Heart left ventricle (tissue), 16 donors: ENCODE measurements at regions not wholly inside any gene's neighbourhood (a gene's known extent, or its start where the extent isn't known, plus 50 kb on each side); places are given as distances from the start of the nearest gene placed in this dataset.
A peak's percentile ranks its signal among the peaks of the same experiment; 100 is the strongest.

Experiments
- ATAC-seq, 4 donors: fragments of 200-7000 bp; cut with Tn5 transposase; one replicate each; pipeline ENCODE4 v1.9.1; 2020 to 2022; ENCODE audit warnings: moderate library complexity in 4 of 4, mild to moderate bottlenecking in 3 of 4, moderate number of reproducible peaks in 1 of 4
- DNase-seq, 5 donors: peaks; one replicate each; pipeline ENCODE4 v3.0.0-alpha.2; 2020
- H3K27ac ChIP-seq, 12 donors: fragments of 200-600 bp; sonication (generic) in 4 of 12; one replicate each; pipeline versions ENCODE4 v1.5.0 to v1.8.0; 2016 to 2022; ENCODE audit warnings: mild to moderate bottlenecking in 2 of 12
- H3K27me3 ChIP-seq, 9 donors: fragments of 200-600 bp; sonication (generic) in 2 of 9; one replicate each; pipeline versions ENCODE4 v1.5.1 to v1.8.0; 2016 to 2022; ENCODE audit warnings: mild to moderate bottlenecking in 3 of 9
- H3K36me3 ChIP-seq, 9 donors: fragments of 200-600 bp; sonication (generic) in 2 of 9; one replicate each; pipeline versions ENCODE4 v1.5.0 to v1.8.0; 2018 to 2022; ENCODE audit warnings: mild to moderate bottlenecking in 2 of 9
- H3K4me1 ChIP-seq, 12 donors: fragments of 200-600 bp; sonication (generic) in 4 of 12; one replicate each; pipeline versions ENCODE4 v1.5.0 to v1.8.0; 2016 to 2022; ENCODE audit warnings: mild to moderate bottlenecking in 3 of 12
- H3K4me3 ChIP-seq, 12 donors: fragments of 200-600 bp; sonication (generic) in 4 of 12; one replicate each; pipeline versions ENCODE4 v1.5.0 to v1.8.0; 2017 to 2022; ENCODE audit warnings: mild to moderate bottlenecking in 9 of 12, moderate library complexity in 4 of 12
- H3K9me3 ChIP-seq, 12 donors: fragments of 200-600 bp; sonication (generic) in 4 of 12; one replicate each; pipeline versions ENCODE4 v1.5.0 to v1.8.0; 2016 to 2022; ENCODE audit warnings: mild to moderate bottlenecking in 1 of 12
- CTCF ChIP-seq, 12 donors: fragments of 200-600 bp; sonication (generic) in 4 of 12; IDR thresholded peaks; one replicate each; pipeline versions ENCODE4 v1.5.0 to v1.8.0; 2018 to 2022; ENCODE audit warnings: antibody characterized with exemption in 12 of 12, mild to moderate bottlenecking in 5 of 12
- POLR2A ChIP-seq, 2 donors: fragments of 450-650 bp; IDR thresholded peaks; one replicate each; pipeline ENCODE4 v1.6.1; 2017; ENCODE audit warnings: antibody characterized with exemption in 2 of 2, mild to moderate bottlenecking in 2 of 2, moderate library complexity in 2 of 2
- WGBS, 4 donors: extraction: QIAGEN DNeasy Blood & Tissue Kit in 2 of 4; methylation state at CpG; one replicate each; pipeline versions ENCODE4 v1.1.5 to v1.1.7; 2013 to 2018; 5-methylcytosine and 5-hydroxymethylcytosine counted together
- intact Hi-C, 10 donors: fragments of 100-400 bp; cut with DNase I; formaldehyde crosslinking; loops; one replicate each; pipeline versions ENCODE4 v1.11.1 to v1.14.2; 2022
- donor health status: ischemic (EF 13 %, LVEDD 7.1; RV severe dilation, severe dysfunction).
- donor health status: healthy with polysubstance abuse.
- donor health status: DM: no; HTN: yes; CAD: no.
- donor health status: DM: no; HTN: no; CAD: no.
- donor health status: ischemic (EF 25% LVEDD 6.9; RV normal size, moderate dysfunction).
- donor health status: ischemic (EF 25% LVEDD 5.7; RV mildly dilated, moderate dysfunction).
- donor health status: healthy.
- donor health status: DM: yes; HTN: yes; CAD: no.
- donor health status: ischemic (EF 35%, LVEDD 5.7; RV mildly dilated, moderate dysfunction).
- donor health status: nonischemic (EF 11% LVEDD 7.7; RV severe dilation, severe dysfunction).
- donor health status: DM: yes; HTN: yes; CAD: no.
- donor health status: PGD.
- donor health status: ischemic (EF 29% LVEDD 5.4; RV normal size, mild dysfunction).
- donor health status: nonischemic (EF 23%, LVEDD 6.1; RV moderate dilation, normal function).

- WGBS, 4 donors, result 57 to 64% (median 62%) methylated on average over 2 of the region's 2 CpGs
- Histone ChIP-seq H3K4me3 (no peak overlapping the region), H3K27ac (no peak overlapping the region), H3K9me3 (no peaks in the 10 kb centered on the region), H3K36me3 (no peaks in the 10 kb centered on the region), H3K27me3 (no peaks in the 10 kb centered on the region), H3K4me1 (no peaks in the 10 kb centered on the region)
- intact Hi-C loops, result no loop called here
- no peak for TF ChIP-seq POLR2A (IDR thresholded peaks at IDR 0.05)
- TF ChIP-seq CTCF (IDR thresholded peaks at IDR 0.05), result no peak
- ATAC-seq, result no peak
- DNase-seq, result no peak
Measured at GRCh38 chr2:184113696-184114403, 484.5 kb upstream of the ZNF804A start.

DNA sequence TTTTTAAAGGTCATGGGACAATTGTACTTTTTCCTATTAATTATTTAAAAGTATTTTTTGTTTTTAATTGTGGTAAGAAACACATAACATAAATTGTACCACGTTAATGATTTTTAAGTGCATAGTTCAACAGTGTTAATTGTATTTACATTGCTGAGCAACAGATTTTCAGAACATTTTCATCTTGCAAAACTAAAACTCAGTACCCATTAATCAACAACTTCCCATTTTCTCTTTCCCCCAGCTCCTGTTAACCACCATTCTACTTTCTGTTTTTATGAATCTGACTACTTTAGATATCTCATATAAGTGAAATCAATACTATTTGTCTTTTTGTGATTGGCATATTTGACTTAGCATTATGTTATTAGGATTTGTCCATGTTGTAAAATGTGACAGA lies 483.9 kb upstream of the ZNF804A start:
- Histone ChIP-seq H3K4me1 (no peaks in the 10 kb centered on the region), H3K4me3 (no peak overlapping the region), H3K36me3 (no peaks in the 10 kb centered on the region), H3K27me3 (no peaks in the 10 kb centered on the region), H3K27ac (no peak overlapping the region), H3K9me3 (no peaks in the 10 kb centered on the region)
- intact Hi-C loops, result no loop called here
- DNase-seq (no peak), ATAC-seq (no peak)
- WGBS, 4 donors, result 32 to 47% (median 39%) methylated on average over 1 of the region's 1 CpG
- TF ChIP-seq POLR2A (IDR thresholded peaks at IDR 0.05), result no peak

GRCh38 chr2:184119989-184120800 lies 478.1 kb upstream of the ZNF804A start:
- H3K4me1 ChIP-seq, result no peaks in the 10 kb centered on the region
- no peak for DNase-seq
- H3K36me3 ChIP-seq, result no peaks in the 10 kb centered on the region
- H3K9me3 ChIP-seq, result peaks cover 0 to 5% (median 0%) of the 10 kb centered on the region in 12 donors
- peak in 1 of 4 donors; percentile 64 for ATAC-seq
- WGBS, 4 donors, result 89 to 100% (median 95%) methylated on average over 1 of the region's 1 CpG
- no peak overlapping the region for H3K4me3 ChIP-seq
- H3K27ac ChIP-seq, result no peak overlapping the region
- H3K27me3 ChIP-seq, result no peaks in the 10 kb centered on the region
- no peak for TF ChIP-seq CTCF (IDR thresholded peaks at IDR 0.05)
- no peak for TF ChIP-seq POLR2A (IDR thresholded peaks at IDR 0.05)
- intact Hi-C loops, result no loop called here

GRCh38 chr2:184125867-184126266 lies 472.5 kb upstream of the ZNF804A start:
- no peak for TF ChIP-seq CTCF (IDR thresholded peaks at IDR 0.05)
- TF ChIP-seq POLR2A (IDR thresholded peaks at IDR 0.05), result no peak
- DNase-seq (no peak), ATAC-seq (no peak)
- Histone ChIP-seq H3K36me3 (no peaks in the 10 kb centered on the region), H3K9me3 (peaks cover 0 to 5% (median 0%) of the 10 kb centered on the region in 12 donors), H3K27ac (no peak overlapping the region), H3K4me1 (no peaks in the 10 kb centered on the region), H3K4me3 (no peak overlapping the region), H3K27me3 (no peaks in the 10 kb centered on the region)
- WGBS, 4 donors, result 82 to 86% (median 83%) methylated on average over 2 of the region's 2 CpGs
- intact Hi-C loops, result no loop called here
